GM21515 (cell line): ENCODE measurements at regions not wholly inside any gene's neighbourhood (a gene's known extent, or its start where the extent isn't known, plus 50 kb on each side); places are given as distances from the start of the nearest gene placed in this dataset.

ENCODE experiments used
- ATAC-seq: cut with Tn5 transposase; IDR thresholded peaks from one replicate; pipeline ENCODE4 v1.9.1; 2021; ENCODE audit not compliant: unreplicated experiment

GRCh38 chr2:133809485-133809884 lies 241.2 kb upstream of the NCKAP5 start:
- ATAC-seq = no peak

- no peak for ATAC-seq
These were observed 242.3 kb upstream of the NCKAP5 start for GRCh38 chr2:133810559-133810958.

- no peak for ATAC-seq
These were observed 243.3 kb upstream of the NCKAP5 start for GRCh38 chr2:133811409-133812125.

- no peak for ATAC-seq
These were observed 244.8 kb upstream of the NCKAP5 start for GRCh38 chr2:133812826-133813617.

GRCh38 chr2:133814890-133815289 lies 246.6 kb upstream of the NCKAP5 start:
- no peak for ATAC-seq

- no peak for ATAC-seq
These were observed 247.8 kb upstream of the NCKAP5 start for GRCh38 chr2:133816037-133816436.

- no peak for ATAC-seq
These were observed 249.7 kb upstream of the NCKAP5 start for GRCh38 chr2:133817680-133818566.

- ATAC-seq = no peak
These were observed 250.4 kb upstream of the NCKAP5 start for GRCh38 chr2:133818661-133819060.

GRCh38 chr2:133819906-133820305 lies 251.6 kb upstream of the NCKAP5 start:
- ATAC-seq = no peak

GRCh38 chr2:133821107-133821760 lies 253.0 kb upstream of the NCKAP5 start:
- ATAC-seq = no peak

- ATAC-seq = no peak
These were observed 254.4 kb upstream of the NCKAP5 start for GRCh38 chr2:133822517-133823225.

GRCh38 chr2:133823226-133823550 lies 254.9 kb upstream of the NCKAP5 start:
- no peak for ATAC-seq

GRCh38 chr2:133824869-133825268 lies 256.6 kb upstream of the NCKAP5 start:
- no peak for ATAC-seq

GRCh38 chr2:133825778-133826177 lies 257.5 kb upstream of the NCKAP5 start:
- no peak for ATAC-seq

- ATAC-seq = no peak
These were observed 260.6 kb upstream of the NCKAP5 start for GRCh38 chr2:133828913-133829312.

- no peak for ATAC-seq
These were observed 261.3 kb upstream of the NCKAP5 start for GRCh38 chr2:133829450-133830020.

GRCh38 chr2:133833746-133834145 lies 265.5 kb upstream of the NCKAP5 start:
- no peak for ATAC-seq

- ATAC-seq = no peak
These were observed 267.8 kb upstream of the NCKAP5 start for GRCh38 chr2:133835821-133836619.

GRCh38 chr2:133836691-133837345 lies 268.6 kb upstream of the NCKAP5 start:
- ATAC-seq = no peak
